ENCODE measurements at regions not wholly inside any gene's neighbourhood (a gene's known extent, or its start where the extent isn't known, plus 50 kb on each side); places are given as distances from the start of the nearest gene placed in this dataset.

GRCh38 chr22:46077669-46078099 is 72.6 kb upstream of the PPARA start:
- TF ChIP-seq BACH2 (CRISPR knock-in tag; IDR thresholded peaks at IDR 0.05; ENCODE audit: borderline replicate concordance) (no peak), POU6F1 (CRISPR knock-in tag; IDR thresholded peaks at IDR 0.05; ENCODE audit: borderline replicate concordance, low read depth) (no peak), ISL1 (CRISPR knock-in tag; IDR thresholded peaks at IDR 0.05) (no peak), TCF4 (CRISPR knock-in tag; IDR thresholded peaks at IDR 0.05; ENCODE audit: borderline replicate concordance) (no peak), TOX (CRISPR knock-in tag; IDR thresholded peaks at IDR 0.05; ENCODE audit: borderline replicate concordance) (no peak), PPARA (CRISPR knock-in tag; IDR thresholded peaks at IDR 0.05; ENCODE audit: borderline replicate concordance) (no peak)
- no peak for ATAC-seq

- peak; percentile 9 for ATAC-seq
- TF ChIP-seq ZFP30 (CRISPR knock-in tag; IDR thresholded peaks at IDR 0.05) (0 out of 2 replicates have a peak, but pooled peaks have one; percentile 23), CSDC2 (CRISPR knock-in tag; IDR thresholded peaks at IDR 0.05) (no peak; the same call in 1 of the 2 replicates), GLIS3 (CRISPR knock-in tag; IDR thresholded peaks at IDR 0.05) (0 out of 2 replicates have a peak, but pooled peaks have one; percentile 67), ARNTL (CRISPR knock-in tag; IDR thresholded peaks at IDR 0.05; ENCODE audit: borderline replicate concordance, low read depth) (peak; percentile 80; the same call in 1 of the 2 replicates), ZNF70 (CRISPR knock-in tag; IDR thresholded peaks at IDR 0.05) (peak; percentile 51; the same call in 1 of the 2 replicates)
These were observed 71.9 kb upstream of the PPARA start for GRCh38 chr22:46078241-46079092.

GRCh38 chr22:46079093-46079860 is 71.0 kb upstream of the PPARA start:
- ATAC-seq = peak; percentile 9
- no peak for TF ChIP-seq ZNF565 (CRISPR knock-in tag; conservative IDR thresholded peaks at IDR 0.05; ENCODE audit: low read depth)
- peak; percentile 55; the same call in 1 of the 2 replicates for TF ChIP-seq CSRNP3 (CRISPR knock-in tag; IDR thresholded peaks at IDR 0.05)

- TF ChIP-seq CSDC2 (CRISPR knock-in tag; IDR thresholded peaks at IDR 0.05) = no peak
- no peak for TF ChIP-seq TOX (CRISPR knock-in tag; IDR thresholded peaks at IDR 0.05; ENCODE audit: borderline replicate concordance)
- TF ChIP-seq PATZ1 (CRISPR knock-in tag; IDR thresholded peaks at IDR 0.05; ENCODE audit: borderline replicate concordance) = peak; percentile 84; the same call in 1 of the 2 replicates
- ATAC-seq = peak; percentile 57
These were observed 70.2 kb upstream of the PPARA start for GRCh38 chr22:46079861-46080821.

GRCh38 chr22:46081036-46081830 is 69.1 kb upstream of the PPARA start:
- ATAC-seq = no peak
- TF ChIP-seq ZFP3 (CRISPR knock-in tag; IDR thresholded peaks at IDR 0.05) = no peak
- no peak for TF ChIP-seq ZC3H10 (CRISPR knock-in tag; IDR thresholded peaks at IDR 0.05)
- TF ChIP-seq TSHZ2 (CRISPR knock-in tag; IDR thresholded peaks at IDR 0.05) = no peak
- TF ChIP-seq TCF4 (CRISPR knock-in tag; IDR thresholded peaks at IDR 0.05; ENCODE audit: borderline replicate concordance) = no peak
- no peak for TF ChIP-seq ZNF70 (CRISPR knock-in tag; IDR thresholded peaks at IDR 0.05)
- TF ChIP-seq ESRRG (CRISPR knock-in tag; IDR thresholded peaks at IDR 0.05) = no peak
- TF ChIP-seq SNAI2 (CRISPR knock-in tag; IDR thresholded peaks at IDR 0.05) = no peak
- TF ChIP-seq PPARA (CRISPR knock-in tag; IDR thresholded peaks at IDR 0.05; ENCODE audit: borderline replicate concordance) = no peak
- no peak for TF ChIP-seq ZFP30 (CRISPR knock-in tag; IDR thresholded peaks at IDR 0.05)
- TF ChIP-seq TOX (CRISPR knock-in tag; IDR thresholded peaks at IDR 0.05; ENCODE audit: borderline replicate concordance) = no peak
- no peak for TF ChIP-seq ZNF8 (CRISPR knock-in tag; IDR thresholded peaks at IDR 0.05)
- no peak for TF ChIP-seq OSR1 (CRISPR knock-in tag; IDR thresholded peaks at IDR 0.05)
- no peak for TF ChIP-seq GLIS3 (CRISPR knock-in tag; IDR thresholded peaks at IDR 0.05)
